HG03575 (cell line): ENCODE measurements at regions not wholly inside any gene's neighbourhood (a gene's known extent, or its start where the extent isn't known, plus 50 kb on each side); places are given as distances from the start of the nearest gene placed in this dataset.
"Not testable (repeated sequence)": the region's sequence is repeated elsewhere in the genome, so short reads cannot be mapped to it uniquely, and the experiment has no call there.

Experiments
- ATAC-seq: cut with Tn5 transposase; IDR thresholded peaks from one replicate; pipeline ENCODE4 v1.9.1; 2021; ENCODE audit not compliant: unreplicated experiment, insufficient number of reproducible peaks, low FRiP score; ENCODE audit errors: extremely low read depth

DNA sequence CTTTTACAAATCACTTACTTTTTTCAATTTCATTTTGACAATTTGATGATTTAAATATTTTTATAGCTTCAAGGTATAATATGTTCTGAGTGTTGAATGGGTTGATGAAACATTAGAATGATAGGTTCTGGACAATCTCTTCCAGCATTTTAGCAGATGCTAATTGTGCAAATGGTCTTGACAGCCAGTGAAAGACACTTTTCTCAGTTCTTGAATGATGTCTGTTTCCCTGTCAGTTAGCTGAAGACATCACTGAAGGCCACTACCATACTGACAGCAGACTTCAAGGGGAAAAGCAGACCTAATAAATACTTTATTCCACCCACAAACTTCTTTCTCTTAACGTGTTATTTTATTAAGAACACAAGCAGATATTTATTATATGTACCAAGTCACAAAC lies 498.6 kb downstream of the GRXCR1 start:
- no peak for ATAC-seq

DNA sequence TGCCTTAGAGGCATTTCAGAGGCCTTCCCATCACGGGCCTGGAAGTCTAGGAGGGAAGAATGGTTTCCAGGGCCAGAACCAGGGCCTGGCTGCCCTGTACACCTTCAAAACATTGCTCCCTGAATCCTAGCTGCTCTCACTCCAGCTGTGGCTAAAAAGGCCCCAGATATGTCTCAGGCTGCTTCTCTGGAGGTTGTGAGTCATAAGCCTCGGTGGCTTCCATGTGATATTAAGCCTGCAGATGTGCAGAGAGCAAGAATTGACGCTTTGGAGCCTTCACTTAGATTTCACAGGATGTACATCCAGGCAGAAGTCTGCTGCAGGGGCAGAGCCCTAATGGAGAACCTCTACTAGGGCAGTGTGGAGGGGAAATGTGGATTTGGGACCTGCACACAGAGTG lies 502.5 kb downstream of the GRXCR1 start:
- no peak for ATAC-seq

DNA sequence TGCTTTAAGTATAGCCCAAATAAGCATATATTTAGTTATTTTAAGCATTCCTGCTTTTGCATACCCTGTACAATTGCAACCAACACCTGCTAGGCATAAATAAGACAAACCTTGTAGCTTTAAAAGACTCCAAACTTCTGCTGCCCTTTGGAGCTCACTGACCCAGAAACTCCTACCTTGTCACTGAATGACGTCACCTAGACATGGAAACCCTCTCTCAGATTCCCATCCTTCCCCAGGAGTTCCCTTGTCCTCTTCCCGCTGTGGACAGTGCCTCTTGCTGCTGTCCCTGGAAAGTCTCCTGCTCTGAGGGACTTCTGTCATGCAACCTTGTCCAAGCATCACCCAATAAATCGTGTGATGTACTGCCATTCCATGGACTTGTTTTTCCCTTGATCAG lies 507.2 kb downstream of the GRXCR1 start:
- ATAC-seq, result no peak

DNA sequence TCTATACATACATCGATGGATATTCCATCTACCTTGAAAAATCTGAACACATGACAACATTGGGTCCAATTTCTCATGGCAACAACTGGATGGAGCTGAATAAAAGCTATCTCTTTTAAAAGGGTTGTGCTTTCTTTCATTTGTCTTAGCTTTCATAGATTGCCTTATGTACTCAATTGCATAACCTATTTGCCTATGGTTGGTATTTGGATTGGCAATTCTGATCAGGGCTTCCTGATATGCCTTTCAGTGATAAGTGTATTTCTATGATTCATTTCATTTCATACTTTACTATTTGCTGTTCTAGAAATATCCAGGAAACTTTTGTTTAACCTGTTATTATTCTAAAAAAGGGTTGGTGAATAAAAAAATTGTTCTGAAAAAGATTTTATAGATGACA lies 509.9 kb downstream of the GRXCR1 start:
- ATAC-seq, result no peak

DNA sequence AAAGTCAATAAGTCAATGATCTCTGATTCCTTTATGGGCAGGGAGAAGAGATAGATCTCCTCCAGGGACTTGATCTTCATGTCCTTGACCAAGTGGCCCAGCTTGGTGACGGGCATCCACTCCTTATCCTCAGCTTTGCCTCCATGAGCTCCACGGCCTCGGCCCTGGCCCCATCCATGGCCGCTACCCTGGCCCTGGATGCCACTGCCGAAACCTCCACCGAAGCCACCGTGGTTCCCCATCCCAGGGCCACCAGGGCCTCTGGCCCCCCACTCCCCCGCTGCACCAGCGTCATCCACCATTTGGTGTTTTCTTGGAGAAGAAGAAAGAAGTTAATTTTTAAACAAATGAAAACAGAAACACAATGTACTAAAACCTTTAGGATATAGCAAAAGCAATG lies 518.1 kb downstream of the GRXCR1 start:
- ATAC-seq, result no peak

DNA sequence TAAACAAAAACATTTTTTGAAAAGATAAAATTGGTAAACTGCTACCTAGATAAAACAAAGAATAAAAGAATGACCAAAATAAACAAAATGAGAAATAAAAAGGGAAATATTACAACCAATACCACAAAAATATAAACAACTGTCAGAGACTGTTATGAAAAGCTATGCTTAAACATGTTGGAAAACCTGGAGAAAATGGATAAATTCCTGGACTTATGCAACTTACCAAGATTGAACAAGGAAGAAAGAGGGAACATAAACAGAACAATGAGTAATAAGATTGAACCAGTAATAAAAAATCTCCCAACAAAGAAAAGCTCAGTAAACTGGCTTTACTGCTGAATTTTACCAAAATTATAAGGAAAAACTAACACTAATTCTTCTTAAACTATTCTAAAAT lies 518.7 kb downstream of the GRXCR1 start:
- ATAC-seq, result no peak

DNA sequence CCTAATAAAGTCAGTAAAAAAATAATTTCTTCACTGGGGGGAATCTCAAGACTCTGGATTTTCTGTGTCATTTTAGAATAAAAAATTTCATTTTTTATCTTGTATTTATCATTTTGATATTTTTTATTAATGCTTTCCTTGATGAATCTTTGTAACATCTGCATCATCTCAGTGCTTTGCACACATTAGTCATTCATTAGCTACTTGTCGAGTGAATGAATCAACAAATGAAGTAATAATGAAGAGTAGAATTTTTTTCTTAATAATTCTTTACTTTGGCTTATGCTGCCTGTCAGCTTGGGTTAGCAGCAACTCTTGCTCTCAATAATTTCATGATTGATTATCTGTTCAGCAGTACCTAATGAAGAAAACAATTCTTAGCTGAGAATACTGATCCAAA lies 530.8 kb downstream of the GRXCR1 start:
- ATAC-seq, result no peak

DNA sequence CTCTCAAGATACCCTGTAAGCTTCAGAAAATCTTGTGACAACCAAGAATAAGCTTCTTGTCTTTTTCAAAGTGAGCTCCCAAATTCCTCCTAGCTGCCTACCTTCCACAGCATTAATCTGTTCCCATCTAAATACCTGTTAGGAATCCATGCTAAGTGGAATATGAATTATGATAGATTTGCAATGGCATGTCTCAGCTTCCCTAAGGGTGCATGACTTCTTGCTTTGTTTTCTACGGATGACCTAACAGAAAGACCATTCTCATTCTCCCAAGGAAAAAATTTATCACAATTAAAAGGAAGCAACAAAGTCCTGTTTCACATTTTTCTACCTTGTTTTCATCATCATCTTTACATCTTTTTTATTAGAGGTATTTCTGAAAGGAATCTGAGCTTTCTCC lies 532.7 kb downstream of the GRXCR1 start:
- ATAC-seq, result no peak

DNA sequence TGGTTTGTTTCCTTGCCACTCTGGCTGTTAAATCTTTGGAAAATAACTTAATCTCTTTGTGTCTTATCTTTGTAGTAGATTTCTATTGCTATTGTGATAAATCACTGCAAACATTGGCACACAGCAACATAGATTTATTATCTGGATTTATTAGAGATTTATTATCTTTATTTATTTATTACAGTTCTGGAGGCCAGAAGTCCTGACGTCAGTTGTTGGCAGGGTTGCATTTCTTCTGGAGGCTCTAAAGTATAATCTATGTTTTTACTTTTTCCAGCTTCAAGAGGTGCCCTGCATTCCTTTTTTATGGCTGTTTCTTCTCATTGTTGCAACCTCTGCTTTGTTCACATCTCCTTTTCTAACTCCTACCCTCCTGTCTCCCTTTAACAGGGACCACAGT lies 542.8 kb downstream of the GRXCR1 start:
- ATAC-seq, result no peak

DNA sequence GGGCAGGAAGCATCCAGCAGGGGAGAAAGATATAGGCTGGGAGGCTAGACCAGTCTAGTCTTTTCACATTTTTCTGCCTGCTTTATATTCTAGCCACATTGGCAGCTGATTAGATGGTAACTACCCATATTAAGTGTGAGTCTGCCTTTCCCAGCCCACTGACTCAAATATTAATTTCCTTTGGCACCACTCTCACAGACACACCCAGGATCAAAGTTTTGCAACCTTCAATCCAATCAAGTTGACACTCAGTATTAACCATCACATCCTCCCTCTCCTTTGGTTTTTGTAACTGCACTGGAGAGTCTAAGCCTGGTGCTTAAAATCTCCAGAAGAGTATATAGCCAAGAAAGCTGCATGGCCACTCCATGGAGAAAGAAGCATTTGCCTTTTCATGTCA lies 560.4 kb downstream of the GRXCR1 start:
- ATAC-seq, result no peak

DNA sequence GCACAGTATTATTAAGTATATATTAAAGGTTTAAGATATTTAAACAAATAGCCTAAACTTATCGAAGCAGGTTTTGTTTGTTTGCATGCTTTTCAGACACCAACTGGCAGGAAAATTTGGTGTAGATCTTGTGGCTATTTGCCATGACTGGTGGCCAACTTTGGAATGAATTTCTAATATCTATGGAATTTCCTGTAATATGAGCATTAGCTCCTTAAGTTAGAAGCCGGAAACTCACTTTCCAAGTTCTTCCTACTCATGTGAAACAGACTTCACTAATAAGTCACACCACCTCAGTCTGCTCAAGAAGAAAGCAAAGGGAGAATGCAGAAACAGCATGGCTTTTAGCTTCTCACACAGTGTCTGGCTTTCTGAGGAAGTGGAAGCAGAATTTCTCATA lies 563.9 kb downstream of the GRXCR1 start:
- no peak for ATAC-seq

DNA sequence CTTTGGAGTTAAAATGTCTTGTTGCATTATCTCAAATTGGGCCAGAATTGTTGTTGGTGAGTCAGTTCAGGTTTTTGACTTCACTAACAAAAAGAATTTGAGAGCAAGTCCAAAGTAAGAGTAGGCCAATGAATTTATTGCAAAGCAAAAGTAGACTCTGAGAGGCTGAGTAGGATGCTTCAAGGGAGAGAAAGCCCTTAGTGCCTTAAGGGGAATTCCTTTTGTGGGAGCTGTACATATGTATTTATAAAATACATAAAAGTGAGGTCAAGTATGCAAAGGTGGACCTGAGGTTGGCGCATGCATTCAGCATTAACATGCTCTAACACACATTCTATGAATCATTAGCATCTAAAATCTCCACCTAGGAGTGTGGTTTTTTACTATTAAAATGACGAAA lies 565.4 kb downstream of the GRXCR1 start:
- no peak for ATAC-seq

DNA sequence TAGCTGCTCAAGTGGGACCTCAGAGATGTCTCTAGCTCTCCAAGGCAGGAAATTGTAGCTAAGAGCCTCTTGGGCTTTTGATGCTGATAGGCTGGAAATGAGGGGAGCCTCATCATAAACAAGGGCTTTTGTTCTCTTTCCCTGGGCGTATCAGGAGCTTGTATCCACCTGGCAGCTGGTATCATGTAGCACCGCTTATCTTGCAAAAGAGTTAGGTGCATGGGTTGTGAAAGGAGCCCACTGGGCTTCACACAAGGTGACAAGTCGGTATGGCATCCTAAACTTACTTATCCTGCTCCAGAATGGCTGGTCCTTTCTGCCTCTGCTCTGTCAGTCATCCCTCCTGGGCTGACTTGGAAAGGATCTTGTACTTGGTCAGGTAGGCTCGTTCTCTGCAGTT lies 565.8 kb downstream of the GRXCR1 start:
- no peak for ATAC-seq

DNA sequence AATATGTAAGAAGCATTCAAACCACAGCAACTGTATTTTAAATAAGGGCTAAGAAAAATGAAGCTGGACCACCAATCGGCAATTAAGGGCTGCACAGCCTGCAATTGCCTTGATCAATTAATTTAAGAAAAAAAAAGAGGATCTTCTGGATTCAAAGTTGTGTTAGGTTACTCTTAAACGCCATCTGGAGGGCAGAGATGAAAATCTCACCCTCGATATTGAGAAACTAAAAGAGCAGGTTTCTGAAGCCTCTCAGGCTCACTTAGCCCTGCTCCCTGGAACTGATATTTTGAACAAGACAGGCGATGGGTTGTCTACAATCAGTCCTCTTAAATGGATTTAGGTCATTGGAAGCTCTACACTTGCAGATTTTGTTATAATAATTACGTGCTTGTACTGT lies 579.4 kb downstream of the GRXCR1 start:
- ATAC-seq, result no peak

DNA sequence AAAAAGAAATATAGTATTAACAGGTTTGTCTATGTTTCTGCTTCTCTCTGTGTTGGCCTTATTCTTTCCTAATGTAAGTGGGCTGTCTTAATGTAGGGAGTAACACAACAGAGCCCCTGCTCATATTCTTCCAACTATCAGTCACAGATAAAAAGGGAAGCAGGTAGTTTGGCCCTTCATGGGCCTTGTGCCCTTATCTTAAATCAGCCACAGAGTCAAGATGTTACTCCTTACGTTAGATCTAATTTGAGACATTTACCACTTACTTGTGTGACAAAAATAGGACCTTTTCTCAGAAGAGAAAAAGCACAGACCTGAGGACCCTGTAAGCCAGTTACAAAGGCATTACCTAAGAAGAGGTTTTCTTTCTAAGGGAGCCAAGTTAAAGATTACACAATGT lies 589.0 kb downstream of the GRXCR1 start:
- no peak for ATAC-seq

DNA sequence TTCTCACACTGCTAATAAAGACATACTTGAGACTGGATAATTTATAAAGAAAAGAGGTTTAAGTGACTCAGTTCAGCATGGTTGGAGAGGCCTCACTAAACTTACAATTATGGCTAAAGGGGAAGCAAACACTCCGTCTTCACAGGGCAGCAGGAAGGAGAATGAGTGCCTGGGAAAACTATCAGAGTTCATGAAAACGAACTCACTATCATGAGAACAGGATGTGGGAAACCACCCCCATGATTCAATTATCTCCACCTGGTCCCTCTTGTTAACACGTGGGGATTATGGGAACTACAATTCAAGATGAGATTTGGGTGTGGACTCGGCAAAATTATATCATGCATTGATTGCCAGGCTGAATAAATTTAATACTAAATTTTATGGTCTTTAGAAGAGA lies 592.7 kb downstream of the GRXCR1 start:
- no peak for ATAC-seq

DNA sequence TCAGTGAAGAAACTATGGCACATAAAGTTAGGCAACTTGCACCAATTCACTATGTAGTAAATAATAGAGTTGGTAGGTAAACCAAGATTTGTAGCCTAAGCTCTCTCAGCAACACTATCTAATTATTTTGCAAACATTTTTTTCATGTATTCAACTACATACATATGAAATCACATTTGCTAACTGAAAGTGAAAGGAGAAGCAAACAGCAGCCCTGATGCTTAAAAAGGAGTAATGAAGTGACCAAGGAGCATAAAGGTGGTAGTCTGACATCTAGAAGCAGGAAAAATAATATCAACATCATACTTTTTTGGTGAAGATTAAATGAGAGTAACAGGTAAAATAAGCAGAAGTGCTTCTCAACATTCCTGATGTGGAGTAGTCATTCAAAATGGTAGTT lies 603.7 kb downstream of the GRXCR1 start:
- peak; percentile 77 for ATAC-seq

DNA sequence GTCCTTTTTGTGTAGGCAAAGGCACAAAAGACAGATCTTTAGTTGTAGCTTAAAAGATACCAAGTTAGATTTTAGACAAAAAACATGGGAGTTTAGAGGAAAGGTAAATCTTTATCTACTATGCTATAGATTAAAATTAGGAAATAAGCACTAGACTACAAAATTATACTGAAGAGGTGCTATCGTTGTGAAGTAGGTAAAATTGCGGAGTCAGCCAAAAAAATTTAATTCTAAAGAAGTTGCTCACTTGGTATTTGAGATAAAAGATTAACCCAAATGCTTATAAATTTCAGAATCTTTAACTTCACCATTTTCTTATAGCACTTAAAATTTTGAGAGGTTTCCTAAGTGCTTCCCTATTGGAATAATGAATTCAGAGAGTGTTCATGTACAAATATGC lies 604.1 kb downstream of the GRXCR1 start:
- ATAC-seq, result no peak

DNA sequence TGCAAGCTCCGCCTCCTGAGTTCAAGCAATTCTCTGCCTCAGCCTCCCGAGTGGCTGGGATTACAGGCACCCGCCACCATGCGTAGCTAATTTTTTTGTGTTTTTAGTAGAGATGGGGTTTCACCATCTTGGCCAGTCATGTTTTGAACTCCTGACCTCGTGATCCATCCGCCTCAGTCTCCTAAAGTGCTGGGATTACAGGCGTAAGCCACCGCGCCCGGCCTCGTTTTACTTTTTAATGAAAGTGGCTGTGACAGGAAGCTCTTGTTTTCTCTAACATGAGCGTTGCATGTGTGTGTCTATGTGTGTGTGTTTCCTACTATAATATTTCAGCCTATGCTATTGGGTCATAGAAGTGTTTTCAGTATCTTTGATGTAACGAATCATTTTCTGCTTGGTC lies 613.3 kb downstream of the GRXCR1 start:
- not testable (repeated sequence) for ATAC-seq

DNA sequence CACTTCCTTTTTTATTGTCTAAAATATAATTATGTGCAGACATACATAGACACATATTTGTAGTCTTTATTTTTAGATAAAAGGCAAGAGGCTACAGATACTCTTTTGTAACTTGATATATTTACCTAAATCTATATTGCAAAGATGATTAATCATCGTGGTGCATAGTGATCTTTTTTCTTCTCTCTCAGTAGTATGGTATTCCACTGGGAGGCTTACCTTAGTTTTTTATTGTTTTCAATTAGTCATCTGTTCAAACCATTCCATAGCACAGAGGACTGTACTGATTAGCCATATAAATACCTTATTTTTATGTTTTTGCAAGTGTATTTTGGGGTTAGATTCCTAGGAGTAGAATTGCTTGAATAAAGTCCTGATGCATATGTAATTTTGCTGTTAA lies 619.7 kb downstream of the GRXCR1 start:
- no peak for ATAC-seq

DNA sequence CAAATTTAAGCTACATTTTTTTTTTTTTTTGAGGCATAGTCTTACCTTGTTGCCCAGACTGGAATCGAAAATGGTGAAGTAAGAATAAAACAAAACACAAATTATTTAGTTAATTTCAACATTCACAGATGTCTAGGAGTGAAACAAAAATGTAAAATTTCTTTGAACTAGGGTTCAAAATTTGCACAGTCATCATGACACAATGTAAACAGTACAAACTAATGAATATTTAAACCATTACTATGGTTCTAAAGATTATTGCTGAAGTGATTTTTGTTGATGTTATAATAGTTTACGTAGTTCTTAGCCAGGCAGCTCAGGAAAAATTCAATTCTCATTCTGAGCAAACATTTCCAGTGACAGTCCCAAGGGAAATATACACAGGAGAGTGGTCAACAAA lies 633.1 kb downstream of the GRXCR1 start:
- ATAC-seq, result no peak

DNA sequence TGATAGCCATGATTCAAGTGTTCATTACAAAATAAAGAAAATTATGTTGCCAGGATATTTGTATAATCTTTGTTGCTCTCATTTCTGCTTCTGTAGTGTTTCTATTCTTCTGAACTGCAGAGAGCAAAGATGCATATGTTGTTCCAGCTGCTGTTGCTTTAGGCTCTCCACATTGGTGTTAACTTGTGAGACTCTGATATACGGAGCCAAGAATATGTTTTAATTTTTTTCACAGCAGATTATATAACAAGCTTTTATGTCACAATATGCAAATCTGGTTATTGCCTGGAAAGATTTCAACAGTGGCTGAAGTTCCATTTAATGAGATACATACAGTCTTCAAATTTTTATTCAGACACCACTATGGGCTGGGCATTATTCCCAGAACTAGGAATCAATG lies 655.0 kb downstream of the GRXCR1 start:
- ATAC-seq, result no peak
